ENCODE measurements at regions not wholly inside any gene's neighbourhood (a gene's known extent, or its start where the extent isn't known, plus 50 kb on each side); places are given as distances from the start of the nearest gene placed in this dataset.

DNA sequence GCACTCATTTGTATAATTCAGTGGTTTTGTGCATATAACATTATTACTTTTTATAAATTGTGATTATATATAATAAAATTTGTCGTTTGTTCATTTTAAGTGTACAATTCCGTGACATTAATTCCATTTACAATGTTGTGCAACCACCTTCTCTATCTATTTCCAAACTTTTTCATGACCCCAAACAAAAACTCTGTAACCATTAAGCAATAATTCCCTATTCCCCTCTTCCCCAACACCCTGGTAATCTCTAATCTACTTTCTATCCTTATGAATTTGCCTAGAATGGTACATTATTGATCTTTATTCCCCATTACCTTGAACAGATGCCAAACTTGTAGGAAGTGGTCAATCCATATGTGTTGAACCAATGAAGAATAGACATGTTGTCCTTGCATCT is 61.3 kb upstream of the SMIM36 start:
- 48% methylated on average over 2 of the region's 2 CpGs for WGBS (ENCODE audit: low lambda C conversion rate)
- POLR2A ChIA-PET, result no interaction called here

DNA sequence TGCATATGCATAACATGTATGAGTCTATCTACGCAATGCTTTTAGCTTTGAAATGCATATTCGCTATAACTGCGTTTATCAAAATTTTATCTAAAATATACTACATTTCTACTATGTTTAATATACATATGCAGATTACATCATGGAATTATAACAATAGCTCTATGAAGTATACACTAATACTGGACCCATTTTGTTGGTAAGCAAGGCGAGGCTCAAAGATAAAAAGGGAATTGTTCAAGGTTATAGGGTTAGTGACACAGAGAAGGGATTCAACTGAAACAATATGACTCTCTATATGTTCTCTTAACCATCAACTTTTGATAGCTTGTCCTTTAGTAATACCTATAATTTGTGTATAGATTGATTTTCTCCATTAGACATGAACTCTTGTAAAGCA is 60.9 kb upstream of the SMIM36 start:
- H3F3A ChIP-seq (replicated peaks; ENCODE audit: insufficient read depth), result no peaks in the 10 kb centered on the region
- ChIA-PET POLR2A (no interaction called here), CTCF (interaction anchor here (0.6 to 3.7 kb wide), 7 partner anchors 11 to 198 kb away, joined by 3 to 15 read pairs (median 5); no protein-coding TSS in a partner anchor)
- H3K4me1 ChIP-seq (ENCODE audit: control insufficient read depth in 1 of 2, insufficient read depth in 2 of 2, low read depth in 1 of 2, low read length in 1 of 2), result peaks cover 9 to 19% of the 10 kb centered on the region in 2 experiments; a peak in 2 of 4 replicates
- H3K4me2 ChIP-seq, result no peak overlapping the region
- no peak overlapping the region for H3K27ac ChIP-seq (ENCODE audit: low read depth in 2 of 2, low read length in 1 of 2)
- H3K9me2 ChIP-seq, result no peaks in the 10 kb centered on the region; the same call in 1 of the 2 replicates
- H3K27me3 ChIP-seq (ENCODE audit: insufficient read depth), result 0 out of 2 replicates have a peak, but pooled peaks cover 6% of the 10 kb centered on the region
- H4K20me1 ChIP-seq (ENCODE audit: insufficient read depth), result no peaks in the 10 kb centered on the region
- TF ChIP-seq FOXM1 (IDR thresholded peaks at IDR 0.05; ENCODE audit: low read depth), result no peak
- H3K36me3 ChIP-seq (replicated peaks in 1 of 2; ENCODE audit: control insufficient read depth in 1 of 2, insufficient read depth in 2 of 2, low read length in 1 of 2), result no peaks in the 10 kb centered on the region
- H3K9me3 ChIP-seq, result no peaks in the 10 kb centered on the region
- no peak overlapping the region for H3K9ac ChIP-seq
- WGBS (ENCODE audit: low lambda C conversion rate), result 66% methylated on average over 4 of the region's 4 CpGs
- no peak for DNase-seq
- no peak overlapping the region for H3K4me3 ChIP-seq (ENCODE audit: low read depth in 2 of 2, low read length in 1 of 2)
- no peaks in the 10 kb centered on the region for H3K79me2 ChIP-seq (ENCODE audit: insufficient read depth)
- no peak overlapping the region for H2AFZ ChIP-seq (ENCODE audit: low read depth)

More for the DNA sequence above, 61.3 kb upstream of the SMIM36 start:
- no peak overlapping the region for H3K9ac ChIP-seq
- no peaks in the 10 kb centered on the region for H3K36me3 ChIP-seq (replicated peaks in 1 of 2; ENCODE audit: control insufficient read depth in 1 of 2, insufficient read depth in 2 of 2, low read length in 1 of 2)
- H4K20me1 ChIP-seq (ENCODE audit: insufficient read depth), result no peaks in the 10 kb centered on the region
- no peak for DNase-seq
- H3K9me2 ChIP-seq, result no peaks in the 10 kb centered on the region; the same call in 1 of the 2 replicates
- no peaks in the 10 kb centered on the region for H3K79me2 ChIP-seq (ENCODE audit: insufficient read depth)
- TF ChIP-seq EZH2phosphoT487 (IDR thresholded peaks at IDR 0.05; ENCODE audit: borderline replicate concordance, low read depth) (no peak), POLR2AphosphoS5 (IDR thresholded peaks at IDR 0.05; ENCODE audit: low read depth, low read length) (no peak), NRF1 (IDR thresholded peaks at IDR 0.05; ENCODE audit: low read depth, low read length) (no peak), USF1 (IDR thresholded peaks at IDR 0.05; ENCODE audit: borderline replicate concordance, low read depth) (no peak), PBX3 (IDR thresholded peaks at IDR 0.05) (no peak), FOSL2 (IDR thresholded peaks at IDR 0.05; ENCODE audit: borderline replicate concordance, low read depth) (no peak), NFIC (IDR thresholded peaks at IDR 0.05; ENCODE audit: borderline replicate concordance) (no peak), ELF1 (IDR thresholded peaks at IDR 0.05) (no peak)
- H2AFZ ChIP-seq (ENCODE audit: low read depth), result no peak overlapping the region
- no peak overlapping the region for H3K27ac ChIP-seq (ENCODE audit: low read depth in 2 of 2, low read length in 1 of 2)
- no peaks in the 10 kb centered on the region for H3K9me3 ChIP-seq
- CTCF ChIA-PET, result interaction anchor here (1.3 to 3.7 kb wide), 6 partner anchors 29 to 197 kb away, joined by 3 to 15 read pairs (median 5); no protein-coding TSS in a partner anchor
- H3K4me1 ChIP-seq (ENCODE audit: control insufficient read depth in 1 of 2, insufficient read depth in 2 of 2, low read depth in 1 of 2, low read length in 1 of 2), result peaks cover 11 to 15% of the 10 kb centered on the region in 2 experiments; a peak in 1 of 4 replicates
- no peak overlapping the region for H3K4me2 ChIP-seq
- no peaks in the 10 kb centered on the region for H3F3A ChIP-seq (replicated peaks; ENCODE audit: insufficient read depth)
- no peak overlapping the region for H3K4me3 ChIP-seq (ENCODE audit: low read depth in 2 of 2, low read length in 1 of 2)
- H3K27me3 ChIP-seq (ENCODE audit: insufficient read depth), result 0 out of 2 replicates have a peak, but pooled peaks cover 5% of the 10 kb centered on the region

DNA sequence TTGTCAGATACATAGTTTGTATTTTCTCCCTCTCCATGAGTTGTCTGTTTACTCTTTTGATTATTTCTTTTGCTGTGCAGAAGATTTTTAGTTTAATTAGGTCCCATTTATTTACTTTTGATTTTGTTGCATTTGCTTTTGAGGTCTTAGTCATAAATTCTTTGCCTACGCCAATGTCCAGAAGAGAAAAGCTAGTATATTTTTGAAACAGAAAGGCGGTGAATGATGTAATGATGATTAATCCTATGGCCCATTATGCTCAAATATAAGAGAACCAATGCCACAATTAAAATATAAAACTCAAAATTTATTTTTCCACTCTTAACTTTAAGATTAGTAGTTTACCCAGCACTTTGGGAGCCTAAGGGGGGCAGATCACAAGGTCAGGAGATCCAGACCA is 59.8 kb upstream of the SMIM36 start:
- Histone ChIP-seq H3K9ac (no peak overlapping the region), H3K4me2 (no peak overlapping the region), H3K9me2 (no peaks in the 10 kb centered on the region; the same call in 1 of the 2 replicates), H3K4me3 (ENCODE audit: low read depth in 2 of 2, low read length in 1 of 2) (no peak overlapping the region), H3K79me2 (ENCODE audit: insufficient read depth) (no peaks in the 10 kb centered on the region), H3K27ac (ENCODE audit: low read depth in 2 of 2, low read length in 1 of 2) (no peak overlapping the region), H3F3A (replicated peaks; ENCODE audit: insufficient read depth) (no peaks in the 10 kb centered on the region), H3K4me1 (ENCODE audit: control insufficient read depth in 1 of 2, insufficient read depth in 2 of 2, low read depth in 1 of 2, low read length in 1 of 2) (peaks cover 3 to 22% of the 10 kb centered on the region in 2 experiments; a peak in 2 of 4 replicates), H2AFZ (ENCODE audit: low read depth) (no peak overlapping the region), H3K27me3 (ENCODE audit: insufficient read depth) (0 out of 2 replicates have a peak, but pooled peaks cover 6% of the 10 kb centered on the region), H3K36me3 (replicated peaks in 1 of 2; ENCODE audit: control insufficient read depth in 1 of 2, insufficient read depth in 2 of 2, low read length in 1 of 2) (no peaks in the 10 kb centered on the region), H3K9me3 (no peaks in the 10 kb centered on the region), H4K20me1 (ENCODE audit: insufficient read depth) (no peaks in the 10 kb centered on the region)
- no peak for DNase-seq
- CTCF ChIA-PET, result interaction anchor here (1.3 to 3.7 kb wide), 6 partner anchors 31 to 199 kb away, joined by 3 to 15 read pairs (median 5); no protein-coding TSS in a partner anchor
- WGBS (ENCODE audit: low lambda C conversion rate), result 74% methylated on average over 2 of the region's 2 CpGs
- POLR2A ChIA-PET, result no interaction called here
- TF ChIP-seq RCOR1 (IDR thresholded peaks at IDR 0.05; ENCODE audit: low read length) (no peak), FOXM1 (IDR thresholded peaks at IDR 0.05; ENCODE audit: low read depth) (no peak), PBX3 (IDR thresholded peaks at IDR 0.05) (no peak)
- TF ChIP-seq, protein P1, sequence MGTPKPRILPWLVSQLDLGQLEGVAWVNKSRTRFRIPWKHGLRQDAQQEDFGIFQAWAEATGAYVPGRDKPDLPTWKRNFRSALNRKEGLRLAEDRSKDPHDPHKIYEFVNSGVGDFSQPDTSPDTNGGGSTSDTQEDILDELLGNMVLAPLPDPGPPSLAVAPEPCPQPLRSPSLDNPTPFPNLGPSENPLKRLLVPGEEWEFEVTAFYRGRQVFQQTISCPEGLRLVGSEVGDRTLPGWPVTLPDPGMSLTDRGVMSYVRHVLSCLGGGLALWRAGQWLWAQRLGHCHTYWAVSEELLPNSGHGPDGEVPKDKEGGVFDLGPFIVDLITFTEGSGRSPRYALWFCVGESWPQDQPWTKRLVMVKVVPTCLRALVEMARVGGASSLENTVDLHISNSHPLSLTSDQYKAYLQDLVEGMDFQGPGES (IDR thresholded peaks at IDR 0.05; ENCODE audit: low read depth, low read length), result no peak
- TF ChIP-seq, protein P2, sequence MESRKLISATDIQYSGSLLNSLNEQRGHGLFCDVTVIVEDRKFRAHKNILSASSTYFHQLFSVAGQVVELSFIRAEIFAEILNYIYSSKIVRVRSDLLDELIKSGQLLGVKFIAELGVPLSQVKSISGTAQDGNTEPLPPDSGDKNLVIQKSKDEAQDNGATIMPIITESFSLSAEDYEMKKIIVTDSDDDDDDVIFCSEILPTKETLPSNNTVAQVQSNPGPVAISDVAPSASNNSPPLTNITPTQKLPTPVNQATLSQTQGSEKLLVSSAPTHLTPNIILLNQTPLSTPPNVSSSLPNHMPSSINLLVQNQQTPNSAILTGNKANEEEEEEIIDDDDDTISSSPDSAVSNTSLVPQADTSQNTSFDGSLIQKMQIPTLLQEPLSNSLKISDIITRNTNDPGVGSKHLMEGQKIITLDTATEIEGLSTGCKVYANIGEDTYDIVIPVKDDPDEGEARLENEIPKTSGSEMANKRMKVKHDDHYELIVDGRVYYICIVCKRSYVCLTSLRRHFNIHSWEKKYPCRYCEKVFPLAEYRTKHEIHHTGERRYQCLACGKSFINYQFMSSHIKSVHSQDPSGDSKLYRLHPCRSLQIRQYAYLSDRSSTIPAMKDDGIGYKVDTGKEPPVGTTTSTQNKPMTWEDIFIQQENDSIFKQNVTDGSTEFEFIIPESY (IDR thresholded peaks at IDR 0.05; ENCODE audit: borderline replicate concordance, low read depth), result no peak
